ENCODE measurements at regions not wholly inside any gene's neighbourhood (a gene's known extent, or its start where the extent isn't known, plus 50 kb on each side); places are given as distances from the start of the nearest gene placed in this dataset.

DNA sequence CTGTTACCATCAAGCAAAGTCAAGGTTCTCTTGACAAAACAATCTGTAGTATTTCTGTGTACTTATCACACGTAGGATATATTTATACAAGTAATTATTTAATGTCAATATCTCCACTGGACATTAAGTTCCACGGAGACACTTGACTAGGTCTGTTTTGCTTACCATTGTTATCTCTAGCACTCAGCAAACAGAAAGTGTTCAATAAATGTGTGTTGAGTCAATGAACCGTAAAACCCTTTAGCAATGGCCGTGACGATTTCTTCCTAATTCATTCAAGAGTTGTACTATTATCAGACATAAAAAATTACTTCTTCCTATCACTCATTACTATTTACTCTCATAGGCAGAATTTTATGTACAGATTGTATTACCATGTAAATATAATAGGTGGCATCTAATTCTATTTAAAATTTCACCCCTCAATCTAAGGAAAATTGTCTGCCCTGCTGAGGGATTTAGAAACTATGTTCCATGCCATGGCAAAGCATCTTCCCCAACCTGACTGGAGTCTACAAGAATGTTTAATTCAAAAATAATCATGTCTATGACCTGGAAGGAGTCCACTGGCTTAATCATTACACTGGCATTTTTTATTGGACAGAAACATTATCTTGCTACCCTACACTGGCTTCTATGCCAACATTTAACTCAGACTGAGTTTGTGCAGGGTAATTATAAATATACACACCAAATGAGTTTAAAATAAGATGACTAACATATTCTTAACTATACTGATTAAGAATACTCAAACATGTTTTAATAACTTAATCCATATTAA lies 301.9 kb downstream of the ZEB2 start:
- TF ChIP-seq CTCF (IDR thresholded peaks at IDR 0.05) (no peak), POLR2A (IDR thresholded peaks at IDR 0.05) (no peak)
